CMK (cell line): ENCODE measurements at regions not wholly inside any gene's neighbourhood (a gene's known extent, or its start where the extent isn't known, plus 50 kb on each side); places are given as distances from the start of the nearest gene placed in this dataset.

Experiments used
- DNase-seq: peaks from one replicate; pipeline ENCODE4 v3.0.0-alpha.2; 2010; ENCODE audit warnings: low read depth

GRCh38 chr4:23245203-23245832 lies 552.6 kb downstream of the GBA3 start:
- DNase-seq = no peak

GRCh38 chr4:23242962-23243361 lies 550.2 kb downstream of the GBA3 start:
- no peak for DNase-seq

- DNase-seq = no peak
Measured at GRCh38 chr4:23241408-23241807, 548.7 kb downstream of the GBA3 start.

- DNase-seq = no peak
Measured at GRCh38 chr4:23238848-23239247, 546.1 kb downstream of the GBA3 start.

- no peak for DNase-seq
Measured at GRCh38 chr4:23237771-23238170, 545.0 kb downstream of the GBA3 start.

GRCh38 chr4:23235628-23236390 lies 543.1 kb downstream of the GBA3 start:
- DNase-seq = no peak

GRCh38 chr4:23234716-23235115 lies 542.0 kb downstream of the GBA3 start:
- no peak for DNase-seq

GRCh38 chr4:23234018-23234417 lies 541.3 kb downstream of the GBA3 start:
- DNase-seq = no peak

GRCh38 chr4:23233596-23233995 lies 540.9 kb downstream of the GBA3 start:
- DNase-seq = no peak

- DNase-seq = no peak
Measured at GRCh38 chr4:23232987-23233386, 540.2 kb downstream of the GBA3 start.

- no peak for DNase-seq
Measured at GRCh38 chr4:23225564-23225963, 532.8 kb downstream of the GBA3 start.

GRCh38 chr4:23224684-23225420 lies 532.1 kb downstream of the GBA3 start:
- no peak for DNase-seq

- DNase-seq = no peak
Measured at GRCh38 chr4:23220911-23221310, 528.2 kb downstream of the GBA3 start.

GRCh38 chr4:23219779-23220408 lies 527.2 kb downstream of the GBA3 start:
- no peak for DNase-seq

- no peak for DNase-seq
Measured at GRCh38 chr4:23213198-23213597, 520.5 kb downstream of the GBA3 start.

GRCh38 chr4:23212558-23212957 lies 519.8 kb downstream of the GBA3 start:
- DNase-seq = no peak

- no peak for DNase-seq
Measured at GRCh38 chr4:23207059-23207458, 514.3 kb downstream of the GBA3 start.

- no peak for DNase-seq
Measured at GRCh38 chr4:23202712-23203247, 510.0 kb downstream of the GBA3 start.

- DNase-seq = no peak
Measured at GRCh38 chr4:23194751-23195150, 502.0 kb downstream of the GBA3 start.

- DNase-seq = no peak
Measured at GRCh38 chr4:23174179-23174578, 481.4 kb downstream of the GBA3 start.

- DNase-seq = no peak
Measured at GRCh38 chr4:23171976-23172375, 479.2 kb downstream of the GBA3 start.

- no peak for DNase-seq
Measured at GRCh38 chr4:23169608-23170311, 477.0 kb downstream of the GBA3 start.
